Neuronal stem cell (in vitro differentiated cells): ENCODE measurements at regions not wholly inside any gene's neighbourhood (a gene's known extent, or its start where the extent isn't known, plus 50 kb on each side); places are given as distances from the start of the nearest gene placed in this dataset.

Experiments used
- DNase-seq: peaks from one replicate; pipeline ENCODE4 v3.0.0-alpha.2; 2013; ENCODE audit warnings: low spot score
- H2AFZ ChIP-seq: one replicate; pipeline ENCODE4 v1.6.1; 2013; ENCODE audit warnings: mild to moderate bottlenecking, low read length, inconsistent platforms
- H2AK5ac ChIP-seq: 2 replicates; pipeline ENCODE4 v1.6.1; 2013; ENCODE audit warnings: low read depth, mild to moderate bottlenecking, inconsistent platforms, low read length, moderate library complexity, mixed read lengths
- H2BK120ac ChIP-seq: 2 replicates; pipeline ENCODE4 v1.6.1; 2013; ENCODE audit warnings: low read depth, mild to moderate bottlenecking, inconsistent platforms, low read length, moderate library complexity, mixed read lengths
- H2BK12ac ChIP-seq: one replicate; pipeline ENCODE4 v1.6.1; 2013; ENCODE audit warnings: low read length, inconsistent platforms
- H2BK15ac ChIP-seq: 2 replicates; pipeline ENCODE4 v1.6.1; 2013; ENCODE audit warnings: mild to moderate bottlenecking, low read length, inconsistent platforms, mixed read lengths
- H2BK5ac ChIP-seq: one replicate; pipeline ENCODE4 v1.6.1; 2013; ENCODE audit warnings: inconsistent platforms, mild to moderate bottlenecking, low read length, moderate library complexity
- H3K14ac ChIP-seq: one replicate; pipeline ENCODE4 v1.6.1; 2013; ENCODE audit warnings: low read length, inconsistent platforms
- H3K18ac ChIP-seq: 2 replicates; pipeline ENCODE4 v1.6.1; 2013; ENCODE audit warnings: low read length, inconsistent platforms
- H3K23ac ChIP-seq: 2 replicates; pipeline ENCODE4 v1.6.1; 2013; ENCODE audit warnings: low read depth, mild to moderate bottlenecking, mixed read lengths, low read length, inconsistent platforms; ENCODE audit not compliant: poor library complexity
- H3K27ac ChIP-seq: replicated peaks from 3 replicates; pipeline ENCODE4 v1.5.1; 2013; ENCODE audit warnings: low read length, inconsistent platforms
- H3K27me3 ChIP-seq, 3 experiments: 2 replicates each; pipeline ENCODE4 v1.6.1; 2013; ENCODE audit warnings: low read length in 3 of 3, mild to moderate bottlenecking in 2 of 3, inconsistent platforms in 1 of 3, low read depth in 1 of 3, mixed read lengths in 1 of 3, moderate library complexity in 1 of 3; ENCODE audit not compliant: control insufficient read depth in 3 of 3, insufficient read depth in 3 of 3
- H3K36me3 ChIP-seq, 2 donors: replicated peaks in 1 of 2; 2 replicates each; pipeline ENCODE4 v1.6.1; 2013; ENCODE audit warnings: low read length in 2 of 2; ENCODE audit not compliant: control insufficient read depth in 2 of 2, insufficient read depth in 2 of 2
- H3K4ac ChIP-seq: 2 replicates; pipeline ENCODE4 v1.6.1; 2013; ENCODE audit warnings: inconsistent platforms, mild to moderate bottlenecking, low read length, moderate library complexity
- H3K4me1 ChIP-seq, 2 donors: 1 replicate in 1 of 2; 2 replicates in 1 of 2; pipeline ENCODE4 v1.6.1; 2013; ENCODE audit warnings: low read length in 2 of 2, low read depth in 1 of 2; ENCODE audit not compliant: control insufficient read depth in 2 of 2, insufficient read depth in 1 of 2
- H3K4me2 ChIP-seq: one replicate; pipeline ENCODE4 v1.6.1; 2013; ENCODE audit warnings: mild to moderate bottlenecking, low read length, inconsistent platforms; ENCODE audit not compliant: insufficient read depth, poor library complexity, severe bottlenecking
- H3K4me3 ChIP-seq, 2 donors: 2 replicates each; pipeline ENCODE4 v1.5.1; 2013; ENCODE audit warnings: low read length in 2 of 2, mild to moderate bottlenecking in 2 of 2, inconsistent platforms in 1 of 2, moderate library complexity in 1 of 2
- H3K79me1 ChIP-seq: one replicate; pipeline ENCODE4 v1.6.1; 2013; ENCODE audit warnings: low read depth, mild to moderate bottlenecking, inconsistent platforms, low read length, moderate library complexity
- H3K9ac ChIP-seq: one replicate; pipeline ENCODE4 v1.6.1; 2013; ENCODE audit warnings: mild to moderate bottlenecking, low read depth, low read length, inconsistent platforms; ENCODE audit not compliant: poor library complexity
- H3K9me3 ChIP-seq, 2 donors: replicated peaks in 1 of 2; 2 replicates each; pipeline versions ENCODE3 to v1.6.1; 2013; ENCODE audit warnings: low read length in 2 of 2, mild to moderate bottlenecking in 2 of 2, inconsistent platforms in 1 of 2, low read depth in 1 of 2, mixed read lengths in 1 of 2, moderate library complexity in 1 of 2; ENCODE audit not compliant: control insufficient read depth in 2 of 2, insufficient read depth in 1 of 2
- H4K8ac ChIP-seq: one replicate; pipeline ENCODE4 v1.6.1; 2013; ENCODE audit warnings: low read depth, mild to moderate bottlenecking, inconsistent platforms, low read length, moderate library complexity
- H4K91ac ChIP-seq: one replicate; pipeline ENCODE4 v1.6.1; 2013; ENCODE audit warnings: low read length, low read depth, mild to moderate bottlenecking, inconsistent platforms; ENCODE audit not compliant: poor library complexity
- WGBS, 2 donors: extraction: QIAGEN DNeasy Blood & Tissue Kit; methylation state at CpG; one replicate each; pipeline ENCODE4 v1.1.7; 2013; ENCODE audit warnings: missing lambda C conversion rate in 2 of 2, mixed read lengths in 1 of 2; ENCODE audit not compliant: insufficient read length in 2 of 2, insufficient replicate concordance in 1 of 2; ENCODE audit errors: extremely low coverage in 2 of 2; 5-methylcytosine and 5-hydroxymethylcytosine counted together

DNA sequence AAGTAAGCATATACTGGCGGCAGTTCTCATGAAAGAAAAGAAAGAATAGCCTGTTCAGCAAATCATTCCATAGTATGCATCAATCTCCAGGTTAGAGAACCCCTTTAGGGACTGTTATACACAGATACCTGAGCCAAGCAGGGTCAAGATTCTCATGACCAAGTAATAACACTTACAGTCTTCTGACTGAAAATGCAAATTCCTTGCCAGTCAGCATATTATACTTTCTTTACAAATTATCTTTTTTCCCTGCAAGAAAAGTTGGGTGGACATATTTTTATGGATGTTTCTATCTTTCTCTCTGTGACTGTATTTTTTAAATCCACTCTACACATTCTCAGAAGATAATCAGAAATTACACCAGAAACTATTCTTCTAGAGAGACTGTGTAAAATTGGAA, 120.4 kb upstream of the COL5A2 start:
- WGBS, 2 donors: no CpG with 5 or more reads among the region's 1 CpG
- H3K23ac ChIP-seq: no peak overlapping the region
- no peaks in the 10 kb centered on the region for H3K79me1 ChIP-seq

GRCh38 chr2:189300916-189301315, 121.4 kb upstream of the COL5A2 start:
- Histone ChIP-seq H3K4me3 (no peak overlapping the region), H3K9me3 (no peaks in the 10 kb centered on the region), H2BK12ac (no peak overlapping the region), H3K4me1 (peaks cover 0 to 2% of the 10 kb centered on the region in 2 donors), H3K27ac (no peak overlapping the region), H2BK120ac (no peak overlapping the region), H4K91ac (no peak overlapping the region), H3K23ac (no peak overlapping the region), H3K4ac (no peak overlapping the region), H2AK5ac (no peak overlapping the region), H2BK5ac (no peak overlapping the region), H3K4me2 (no peak overlapping the region), H2AFZ (no peak overlapping the region), H2BK15ac (no peak overlapping the region), H4K8ac (no peak overlapping the region), H3K9ac (no peak overlapping the region), H3K14ac (no peak overlapping the region), H3K36me3 (no peaks in the 10 kb centered on the region), H3K27me3 (no peaks in the 10 kb centered on the region), H3K18ac (no peak overlapping the region), H3K79me1 (no peaks in the 10 kb centered on the region)
- DNase-seq: no peak

More for the DNA sequence above, 120.4 kb upstream of the COL5A2 start:
- Histone ChIP-seq H3K27ac (no peak overlapping the region), H2AK5ac (no peak overlapping the region), H3K4ac (no peak overlapping the region), H3K9me3 (no peaks in the 10 kb centered on the region), H3K4me1 (peaks cover 0 to 2% of the 10 kb centered on the region in 2 donors), H2BK120ac (no peak overlapping the region), H4K8ac (no peak overlapping the region), H3K36me3 (no peaks in the 10 kb centered on the region), H2BK12ac (no peak overlapping the region), H4K91ac (no peak overlapping the region), H2BK15ac (no peak overlapping the region), H3K18ac (no peak overlapping the region), H3K4me3 (no peak overlapping the region), H3K9ac (no peak overlapping the region), H2BK5ac (no peak overlapping the region), H2AFZ (no peak overlapping the region), H3K4me2 (no peak overlapping the region), H3K27me3 (no peaks in the 10 kb centered on the region), H3K14ac (no peak overlapping the region)
- no peak for DNase-seq

GRCh38 chr2:189302274-189302948, 122.8 kb upstream of the COL5A2 start:
- Histone ChIP-seq H2BK12ac (no peak overlapping the region), H3K14ac (no peak overlapping the region), H3K36me3 (no peaks in the 10 kb centered on the region), H2BK15ac (no peak overlapping the region), H3K4ac (no peak overlapping the region), H3K9ac (no peak overlapping the region), H2AK5ac (no peak overlapping the region), H4K8ac (no peak overlapping the region), H3K4me1 (peaks cover 0 to 2% of the 10 kb centered on the region in 2 donors), H2BK5ac (no peak overlapping the region), H3K4me2 (no peak overlapping the region), H2AFZ (no peak overlapping the region), H3K27ac (no peak overlapping the region), H3K27me3 (no peaks in the 10 kb centered on the region), H2BK120ac (no peak overlapping the region), H3K79me1 (no peaks in the 10 kb centered on the region), H3K23ac (no peak overlapping the region), H3K9me3 (no peaks in the 10 kb centered on the region), H3K18ac (no peak overlapping the region), H3K4me3 (no peak overlapping the region), H4K91ac (no peak overlapping the region)
- no peak for DNase-seq
- no CpG with 5 or more reads among the region's 5 CpGs for WGBS, 2 donors

GRCh38 chr2:189304360-189304759, 124.8 kb upstream of the COL5A2 start:
- H3K9ac ChIP-seq: no peak overlapping the region
- no peak overlapping the region for H2BK120ac ChIP-seq
- no peak overlapping the region for H3K14ac ChIP-seq
- H3K27me3 ChIP-seq: no peaks in the 10 kb centered on the region
- H3K18ac ChIP-seq: no peak overlapping the region
- H3K4ac ChIP-seq: no peak overlapping the region
- H4K91ac ChIP-seq: no peak overlapping the region
- H3K4me3 ChIP-seq: no peak overlapping the region
- H3K4me1 ChIP-seq: peaks cover 0 to 2% of the 10 kb centered on the region in 2 donors
- no peak overlapping the region for H3K27ac ChIP-seq
- no peaks in the 10 kb centered on the region for H3K79me1 ChIP-seq
- H3K4me2 ChIP-seq: no peak overlapping the region
- no peak overlapping the region for H2BK12ac ChIP-seq
- H3K9me3 ChIP-seq: no peaks in the 10 kb centered on the region
- no peaks in the 10 kb centered on the region for H3K36me3 ChIP-seq
- no peak overlapping the region for H2AFZ ChIP-seq
- no peak overlapping the region for H2BK5ac ChIP-seq
- no peak overlapping the region for H2BK15ac ChIP-seq
- no peak for DNase-seq
- no CpG with 5 or more reads among the region's 2 CpGs for WGBS, 2 donors
- H3K23ac ChIP-seq: no peak overlapping the region
- H4K8ac ChIP-seq: no peak overlapping the region
- H2AK5ac ChIP-seq: no peak overlapping the region
